Suprapubic skin (tissue), 4 donors: ENCODE measurements at regions not wholly inside any gene's neighbourhood (a gene's known extent, or its start where the extent isn't known, plus 50 kb on each side); places are given as distances from the start of the nearest gene placed in this dataset.

Experiments used
- POLR2A ChIP-seq, 2 donors: fragments of 450-650 bp; IDR thresholded peaks; one replicate each; pipeline ENCODE4 v1.6.1; 2017; ENCODE audit warnings: antibody characterized with exemption in 2 of 2, mild to moderate bottlenecking in 2 of 2, moderate library complexity in 2 of 2
- POLR2AphosphoS5 ChIP-seq, 3 donors: sonication (generic); formaldehyde crosslinking; IDR thresholded peaks; one replicate each; pipeline ENCODE4 v1.6.1; 2017; ENCODE audit warnings: antibody characterized with exemption in 3 of 3
- TF ChIP-seq, protein P1 (sequence below), 2 donors: fragments of 200-600 bp in 1 of 2; fragments of 450-650 bp in 1 of 2; sonication (generic) in 1 of 2; IDR thresholded peaks; one replicate each; pipeline ENCODE4 v1.5.1; 2016 to 2019; ENCODE audit warnings: antibody characterized with exemption in 2 of 2, mild to moderate bottlenecking in 1 of 2, moderate library complexity in 1 of 2

DNA sequence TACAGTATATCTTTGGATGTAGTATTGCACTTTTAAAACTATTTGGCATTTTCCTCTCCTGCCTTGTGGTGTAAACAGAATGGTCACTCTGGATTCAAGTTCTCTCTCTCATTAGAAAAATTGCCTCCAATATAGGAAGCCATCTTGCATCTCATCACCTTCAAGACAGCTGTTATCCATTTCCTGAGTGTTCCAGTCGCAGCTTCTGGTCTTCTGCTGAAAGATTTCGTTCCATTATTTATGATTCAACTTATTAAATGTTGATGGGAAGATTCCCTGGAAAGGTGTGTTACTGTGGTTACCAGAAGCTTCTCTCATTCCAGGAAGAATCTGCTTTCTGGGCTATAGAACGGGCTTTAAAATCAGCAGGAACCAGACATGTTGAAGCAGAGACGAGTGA lies 568.3 kb upstream of the SLIT2 start:
- TF ChIP-seq POLR2AphosphoS5 (IDR thresholded peaks at IDR 0.05) (no peak), POLR2A (IDR thresholded peaks at IDR 0.05) (no peak)
- TF ChIP-seq, protein P1, sequence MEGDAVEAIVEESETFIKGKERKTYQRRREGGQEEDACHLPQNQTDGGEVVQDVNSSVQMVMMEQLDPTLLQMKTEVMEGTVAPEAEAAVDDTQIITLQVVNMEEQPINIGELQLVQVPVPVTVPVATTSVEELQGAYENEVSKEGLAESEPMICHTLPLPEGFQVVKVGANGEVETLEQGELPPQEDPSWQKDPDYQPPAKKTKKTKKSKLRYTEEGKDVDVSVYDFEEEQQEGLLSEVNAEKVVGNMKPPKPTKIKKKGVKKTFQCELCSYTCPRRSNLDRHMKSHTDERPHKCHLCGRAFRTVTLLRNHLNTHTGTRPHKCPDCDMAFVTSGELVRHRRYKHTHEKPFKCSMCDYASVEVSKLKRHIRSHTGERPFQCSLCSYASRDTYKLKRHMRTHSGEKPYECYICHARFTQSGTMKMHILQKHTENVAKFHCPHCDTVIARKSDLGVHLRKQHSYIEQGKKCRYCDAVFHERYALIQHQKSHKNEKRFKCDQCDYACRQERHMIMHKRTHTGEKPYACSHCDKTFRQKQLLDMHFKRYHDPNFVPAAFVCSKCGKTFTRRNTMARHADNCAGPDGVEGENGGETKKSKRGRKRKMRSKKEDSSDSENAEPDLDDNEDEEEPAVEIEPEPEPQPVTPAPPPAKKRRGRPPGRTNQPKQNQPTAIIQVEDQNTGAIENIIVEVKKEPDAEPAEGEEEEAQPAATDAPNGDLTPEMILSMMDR (IDR thresholded peaks at IDR 0.05) = no peak
